ENCODE measurements at regions not wholly inside any gene's neighbourhood (a gene's known extent, or its start where the extent isn't known, plus 50 kb on each side); places are given as distances from the start of the nearest gene placed in this dataset.

GRCh38 chr4:18570370-18570769 lies 548.8 kb upstream of the LCORL start:
- intact Hi-C loops (cut with DNase I; ENCODE audit: low total_unique reads) = no loop called here
- Histone ChIP-seq H3K4me1 (no peaks in the 10 kb centered on the region), H3K9me3 (no peaks in the 10 kb centered on the region)

GRCh38 chr4:18568600-18568999 lies 547.0 kb upstream of the LCORL start:
- no peaks in the 10 kb centered on the region for H3K9me3 ChIP-seq
- H3K4me1 ChIP-seq = no peaks in the 10 kb centered on the region
- H3K27ac ChIP-seq = no peak overlapping the region
- no peaks in the 10 kb centered on the region for H3K27me3 ChIP-seq
- 44 to 47% methylated on average over 2 of the region's 2 CpGs for WGBS, 2 donors
- no peak overlapping the region for H3K4me3 ChIP-seq
- TF ChIP-seq POLR2A (IDR thresholded peaks at IDR 0.05) = no peak
- TF ChIP-seq, protein P1, sequence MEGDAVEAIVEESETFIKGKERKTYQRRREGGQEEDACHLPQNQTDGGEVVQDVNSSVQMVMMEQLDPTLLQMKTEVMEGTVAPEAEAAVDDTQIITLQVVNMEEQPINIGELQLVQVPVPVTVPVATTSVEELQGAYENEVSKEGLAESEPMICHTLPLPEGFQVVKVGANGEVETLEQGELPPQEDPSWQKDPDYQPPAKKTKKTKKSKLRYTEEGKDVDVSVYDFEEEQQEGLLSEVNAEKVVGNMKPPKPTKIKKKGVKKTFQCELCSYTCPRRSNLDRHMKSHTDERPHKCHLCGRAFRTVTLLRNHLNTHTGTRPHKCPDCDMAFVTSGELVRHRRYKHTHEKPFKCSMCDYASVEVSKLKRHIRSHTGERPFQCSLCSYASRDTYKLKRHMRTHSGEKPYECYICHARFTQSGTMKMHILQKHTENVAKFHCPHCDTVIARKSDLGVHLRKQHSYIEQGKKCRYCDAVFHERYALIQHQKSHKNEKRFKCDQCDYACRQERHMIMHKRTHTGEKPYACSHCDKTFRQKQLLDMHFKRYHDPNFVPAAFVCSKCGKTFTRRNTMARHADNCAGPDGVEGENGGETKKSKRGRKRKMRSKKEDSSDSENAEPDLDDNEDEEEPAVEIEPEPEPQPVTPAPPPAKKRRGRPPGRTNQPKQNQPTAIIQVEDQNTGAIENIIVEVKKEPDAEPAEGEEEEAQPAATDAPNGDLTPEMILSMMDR (IDR thresholded peaks at IDR 0.05) = no peak
- H3K36me3 ChIP-seq (ENCODE audit: low read depth, missing control alignments) = no peaks in the 10 kb centered on the region
- intact Hi-C loops (cut with DNase I; ENCODE audit: low total_unique reads) = no loop called here
- DNase-seq = no peak

More at GRCh38 chr4:18570370-18570769, 548.8 kb upstream of the LCORL start:
- Histone ChIP-seq H3K27me3 (no peaks in the 10 kb centered on the region), H3K36me3 (ENCODE audit: low read depth, missing control alignments) (no peaks in the 10 kb centered on the region), H3K4me3 (no peak overlapping the region), H3K27ac (no peak overlapping the region)
- TF ChIP-seq, protein P1 (IDR thresholded peaks at IDR 0.05) = no peak
- no peak for TF ChIP-seq POLR2A (IDR thresholded peaks at IDR 0.05)
- DNase-seq = no peak
- 59 to 77% methylated on average over 3 of the region's 3 CpGs for WGBS, 2 donors

- intact Hi-C loops (cut with DNase I; ENCODE audit: low total_unique reads) = no loop called here
- no peak for TF ChIP-seq POLR2A (IDR thresholded peaks at IDR 0.05)
- TF ChIP-seq, protein P1 (IDR thresholded peaks at IDR 0.05) = no peak
- no peaks in the 10 kb centered on the region for H3K4me1 ChIP-seq
- H3K27me3 ChIP-seq = no peaks in the 10 kb centered on the region
- no peaks in the 10 kb centered on the region for H3K36me3 ChIP-seq (ENCODE audit: low read depth, missing control alignments)
- H3K9me3 ChIP-seq = no peaks in the 10 kb centered on the region
- no peak overlapping the region for H3K4me3 ChIP-seq
- 82 to 83% methylated on average over 9 of the region's 9 CpGs for WGBS, 2 donors
- no peak overlapping the region for H3K27ac ChIP-seq
- no peak for DNase-seq
Observed at GRCh38 chr4:18566970-18567799, 545.6 kb upstream of the LCORL start.

- Histone ChIP-seq H3K27ac (no peak overlapping the region), H3K4me1 (no peaks in the 10 kb centered on the region), H3K9me3 (no peaks in the 10 kb centered on the region), H3K4me3 (no peak overlapping the region), H3K27me3 (no peaks in the 10 kb centered on the region), H3K36me3 (ENCODE audit: low read depth, missing control alignments) (no peaks in the 10 kb centered on the region)
- 92 to 95% methylated on average over 3 of the region's 3 CpGs for WGBS, 2 donors
- TF ChIP-seq, protein P1 (IDR thresholded peaks at IDR 0.05) = no peak
- no peak for TF ChIP-seq POLR2A (IDR thresholded peaks at IDR 0.05)
- intact Hi-C loops (cut with DNase I; ENCODE audit: low total_unique reads) = no loop called here
- no peak for DNase-seq
Observed at GRCh38 chr4:18559492-18559891, 537.9 kb upstream of the LCORL start.

GRCh38 chr4:18556402-18556801 lies 534.8 kb upstream of the LCORL start:
- Histone ChIP-seq H3K27me3 (no peaks in the 10 kb centered on the region), H3K27ac (no peak overlapping the region), H3K36me3 (ENCODE audit: low read depth, missing control alignments) (no peaks in the 10 kb centered on the region), H3K4me1 (no peaks in the 10 kb centered on the region), H3K4me3 (no peak overlapping the region), H3K9me3 (no peaks in the 10 kb centered on the region)
- intact Hi-C loops (cut with DNase I; ENCODE audit: low total_unique reads) = no loop called here
- no peak for TF ChIP-seq POLR2A (IDR thresholded peaks at IDR 0.05)
- TF ChIP-seq, protein P1 (IDR thresholded peaks at IDR 0.05) = no peak
- WGBS, 2 donors = 87 to 94% methylated on average over 1 of the region's 1 CpG
- DNase-seq = no peak

Data from testis (tissue), 2 donors.